ENCODE measurements at regions not wholly inside any gene's neighbourhood (a gene's known extent, or its start where the extent isn't known, plus 50 kb on each side); places are given as distances from the start of the nearest gene placed in this dataset.

DNA sequence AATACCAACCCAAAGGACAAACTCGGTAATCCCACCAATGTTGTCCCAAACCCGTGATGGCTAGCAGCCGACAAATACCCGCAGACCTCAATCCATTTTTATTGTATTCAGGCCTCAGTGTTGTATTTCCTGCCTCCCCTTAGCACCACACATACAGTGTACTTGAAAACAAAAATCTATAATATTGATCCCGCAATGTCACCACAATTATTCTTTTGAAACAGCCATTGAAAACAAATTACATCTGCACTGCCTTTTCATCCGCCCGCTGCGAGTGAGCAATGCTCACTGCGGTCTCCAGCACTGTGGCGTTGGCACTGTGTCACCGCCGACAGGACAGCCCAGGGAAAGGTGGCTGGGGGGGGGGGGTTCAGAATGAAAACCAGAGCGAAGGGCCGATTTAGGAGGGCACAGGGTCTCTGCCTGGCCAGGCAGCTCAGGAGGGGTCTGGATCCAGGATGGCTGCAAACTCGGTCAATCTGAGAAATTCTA is 385.8 kb upstream of the ZNF507 start:
- TF ChIP-seq, protein P1, sequence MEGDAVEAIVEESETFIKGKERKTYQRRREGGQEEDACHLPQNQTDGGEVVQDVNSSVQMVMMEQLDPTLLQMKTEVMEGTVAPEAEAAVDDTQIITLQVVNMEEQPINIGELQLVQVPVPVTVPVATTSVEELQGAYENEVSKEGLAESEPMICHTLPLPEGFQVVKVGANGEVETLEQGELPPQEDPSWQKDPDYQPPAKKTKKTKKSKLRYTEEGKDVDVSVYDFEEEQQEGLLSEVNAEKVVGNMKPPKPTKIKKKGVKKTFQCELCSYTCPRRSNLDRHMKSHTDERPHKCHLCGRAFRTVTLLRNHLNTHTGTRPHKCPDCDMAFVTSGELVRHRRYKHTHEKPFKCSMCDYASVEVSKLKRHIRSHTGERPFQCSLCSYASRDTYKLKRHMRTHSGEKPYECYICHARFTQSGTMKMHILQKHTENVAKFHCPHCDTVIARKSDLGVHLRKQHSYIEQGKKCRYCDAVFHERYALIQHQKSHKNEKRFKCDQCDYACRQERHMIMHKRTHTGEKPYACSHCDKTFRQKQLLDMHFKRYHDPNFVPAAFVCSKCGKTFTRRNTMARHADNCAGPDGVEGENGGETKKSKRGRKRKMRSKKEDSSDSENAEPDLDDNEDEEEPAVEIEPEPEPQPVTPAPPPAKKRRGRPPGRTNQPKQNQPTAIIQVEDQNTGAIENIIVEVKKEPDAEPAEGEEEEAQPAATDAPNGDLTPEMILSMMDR (IDR thresholded peaks at IDR 0.05; ENCODE audit: unreplicated experiment) = no peak
- no peak for DNase-seq (ENCODE audit: low spot score)
- Mint-ChIP-seq H3K4me1 (ENCODE audit: unreplicated experiment) (no peaks in the 10 kb centered on the region), H3K4me3 (ENCODE audit: unreplicated experiment) (no peak overlapping the region), H3K36me3 (ENCODE audit: low read depth, unreplicated experiment) (no peaks in the 10 kb centered on the region), H3K27me3 (ENCODE audit: unreplicated experiment) (peaks cover 3% of the 10 kb centered on the region), H3K27ac (ENCODE audit: unreplicated experiment) (no peak overlapping the region), H3K9me3 (ENCODE audit: unreplicated experiment) (no peaks in the 10 kb centered on the region)

DNA sequence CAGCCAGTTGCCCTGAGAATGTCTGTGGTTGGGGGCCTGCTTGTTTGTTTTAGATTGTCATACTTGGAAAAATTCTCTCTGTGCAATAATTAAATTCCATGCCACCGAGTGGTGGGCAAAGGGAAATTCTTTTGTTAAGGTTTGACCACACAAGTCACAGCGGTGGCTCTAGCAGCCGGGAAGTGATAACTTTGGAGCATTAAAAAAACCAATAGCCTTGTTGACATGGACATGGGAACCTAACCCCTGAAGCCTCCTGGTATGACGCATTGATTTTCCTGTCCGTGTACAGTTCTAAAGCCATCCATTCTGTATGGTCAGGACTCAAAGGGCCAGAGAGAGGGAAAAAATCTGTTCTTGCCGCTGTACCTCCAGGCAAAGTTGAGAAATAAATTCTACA is 384.9 kb upstream of the ZNF507 start:
- Mint-ChIP-seq H3K4me1 (ENCODE audit: unreplicated experiment) (no peaks in the 10 kb centered on the region), H3K36me3 (ENCODE audit: low read depth, unreplicated experiment) (no peaks in the 10 kb centered on the region), H3K27ac (ENCODE audit: unreplicated experiment) (no peak overlapping the region), H3K4me3 (ENCODE audit: unreplicated experiment) (no peak overlapping the region), H3K9me3 (ENCODE audit: unreplicated experiment) (no peaks in the 10 kb centered on the region), H3K27me3 (ENCODE audit: unreplicated experiment) (peaks cover 3% of the 10 kb centered on the region)
- DNase-seq (ENCODE audit: low spot score) = no peak
- TF ChIP-seq, protein P1 (IDR thresholded peaks at IDR 0.05; ENCODE audit: unreplicated experiment) = no peak

DNA sequence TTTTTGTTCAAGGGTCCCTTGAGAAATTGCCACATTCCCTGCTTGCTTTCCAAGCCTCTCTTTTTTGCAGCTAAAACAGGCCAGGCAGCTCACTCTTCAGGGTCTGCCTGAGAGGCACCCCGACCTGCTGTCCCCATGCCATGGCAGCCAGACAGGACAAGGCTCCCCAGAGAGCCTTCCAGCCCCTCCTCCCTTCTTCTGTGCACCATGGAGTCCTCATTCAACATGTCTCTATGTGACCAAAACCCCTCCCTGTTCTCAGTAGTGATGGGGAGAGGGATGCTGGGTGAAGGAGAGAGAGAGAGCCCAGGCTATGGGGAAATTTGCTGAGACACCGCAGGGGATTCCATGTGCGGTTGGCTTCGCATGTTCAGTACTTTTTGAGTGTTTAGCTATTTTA is 384.2 kb upstream of the ZNF507 start:
- no peak overlapping the region for H3K27ac Mint-ChIP-seq (ENCODE audit: unreplicated experiment)
- no peaks in the 10 kb centered on the region for H3K4me1 Mint-ChIP-seq (ENCODE audit: unreplicated experiment)
- H3K4me3 Mint-ChIP-seq (ENCODE audit: unreplicated experiment) = no peak overlapping the region
- H3K9me3 Mint-ChIP-seq (ENCODE audit: unreplicated experiment) = no peaks in the 10 kb centered on the region
- no peak for DNase-seq (ENCODE audit: low spot score)
- H3K36me3 Mint-ChIP-seq (ENCODE audit: low read depth, unreplicated experiment) = no peaks in the 10 kb centered on the region
- H3K27me3 Mint-ChIP-seq (ENCODE audit: unreplicated experiment) = peaks cover 1% of the 10 kb centered on the region
- TF ChIP-seq, protein P1 (IDR thresholded peaks at IDR 0.05; ENCODE audit: unreplicated experiment) = no peak

DNA sequence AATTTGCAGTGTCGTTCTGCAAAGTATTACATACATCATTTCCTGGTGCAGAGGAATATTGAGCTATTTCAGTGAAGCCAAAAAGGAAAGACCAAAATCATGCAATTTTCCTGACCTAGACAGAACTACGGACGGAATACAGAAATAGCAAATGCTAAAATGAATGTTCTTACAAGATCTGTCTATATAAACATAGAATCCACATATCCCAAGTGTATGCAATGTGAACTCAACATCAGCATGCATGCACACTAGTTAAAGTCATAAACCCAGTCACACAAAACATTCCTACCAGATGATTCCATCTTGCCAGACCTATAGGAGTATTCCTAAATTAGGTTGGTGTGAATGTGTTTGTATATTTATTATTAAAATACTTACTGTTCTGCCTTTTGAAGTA is 383.7 kb upstream of the ZNF507 start:
- Mint-ChIP-seq H3K4me1 (ENCODE audit: unreplicated experiment) (no peaks in the 10 kb centered on the region), H3K27ac (ENCODE audit: unreplicated experiment) (no peak overlapping the region), H3K4me3 (ENCODE audit: unreplicated experiment) (no peak overlapping the region), H3K27me3 (ENCODE audit: unreplicated experiment) (no peaks in the 10 kb centered on the region), H3K36me3 (ENCODE audit: low read depth, unreplicated experiment) (no peaks in the 10 kb centered on the region), H3K9me3 (ENCODE audit: unreplicated experiment) (no peaks in the 10 kb centered on the region)
- TF ChIP-seq, protein P1 (IDR thresholded peaks at IDR 0.05; ENCODE audit: unreplicated experiment) = no peak
- DNase-seq (ENCODE audit: low spot score) = no peak

DNA sequence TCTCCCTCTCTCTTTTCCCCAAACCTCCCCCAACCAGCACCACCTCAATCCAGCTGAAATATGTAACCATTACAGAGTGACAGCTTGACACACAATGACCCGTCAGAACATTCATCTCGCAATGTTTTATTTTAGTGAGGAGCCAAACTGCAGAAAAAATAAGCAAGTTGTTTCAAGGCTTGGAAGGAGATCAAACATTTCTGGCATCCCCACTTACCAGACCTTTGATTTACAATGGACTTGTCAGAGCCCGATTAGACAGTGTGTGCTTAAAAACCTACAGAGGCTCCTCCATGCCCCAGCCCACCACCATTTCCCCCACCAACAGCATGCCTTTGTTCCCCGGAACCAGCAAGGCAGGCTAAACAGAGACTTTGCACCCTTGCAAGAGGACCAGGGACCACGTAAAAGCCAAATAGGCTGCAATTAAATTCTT is 382.8 kb upstream of the ZNF507 start:
- no peak for DNase-seq (ENCODE audit: low spot score)
- no peaks in the 10 kb centered on the region for H3K27me3 Mint-ChIP-seq (ENCODE audit: unreplicated experiment)
- no peaks in the 10 kb centered on the region for H3K4me1 Mint-ChIP-seq (ENCODE audit: unreplicated experiment)
- no peaks in the 10 kb centered on the region for H3K36me3 Mint-ChIP-seq (ENCODE audit: low read depth, unreplicated experiment)
- H3K27ac Mint-ChIP-seq (ENCODE audit: unreplicated experiment) = no peak overlapping the region
- H3K9me3 Mint-ChIP-seq (ENCODE audit: unreplicated experiment) = no peaks in the 10 kb centered on the region
- no peak overlapping the region for H3K4me3 Mint-ChIP-seq (ENCODE audit: unreplicated experiment)
- TF ChIP-seq, protein P1 (IDR thresholded peaks at IDR 0.05; ENCODE audit: unreplicated experiment) = no peak

All from endothelial cell (in vitro differentiated cells).